GM12874 (cell line): ENCODE measurements at regions not wholly inside any gene's neighbourhood (a gene's known extent, or its start where the extent isn't known, plus 50 kb on each side); places are given as distances from the start of the nearest gene placed in this dataset.

Experiments used
- TF ChIP-seq, protein P1 (sequence below): IDR thresholded peaks from 2 replicates; pipeline ENCODE4 v1.5.1; 2011; ENCODE audit warnings: low read depth, mild to moderate bottlenecking, control low read depth, low read length, moderate library complexity; ENCODE audit not compliant: insufficient read depth

DNA sequence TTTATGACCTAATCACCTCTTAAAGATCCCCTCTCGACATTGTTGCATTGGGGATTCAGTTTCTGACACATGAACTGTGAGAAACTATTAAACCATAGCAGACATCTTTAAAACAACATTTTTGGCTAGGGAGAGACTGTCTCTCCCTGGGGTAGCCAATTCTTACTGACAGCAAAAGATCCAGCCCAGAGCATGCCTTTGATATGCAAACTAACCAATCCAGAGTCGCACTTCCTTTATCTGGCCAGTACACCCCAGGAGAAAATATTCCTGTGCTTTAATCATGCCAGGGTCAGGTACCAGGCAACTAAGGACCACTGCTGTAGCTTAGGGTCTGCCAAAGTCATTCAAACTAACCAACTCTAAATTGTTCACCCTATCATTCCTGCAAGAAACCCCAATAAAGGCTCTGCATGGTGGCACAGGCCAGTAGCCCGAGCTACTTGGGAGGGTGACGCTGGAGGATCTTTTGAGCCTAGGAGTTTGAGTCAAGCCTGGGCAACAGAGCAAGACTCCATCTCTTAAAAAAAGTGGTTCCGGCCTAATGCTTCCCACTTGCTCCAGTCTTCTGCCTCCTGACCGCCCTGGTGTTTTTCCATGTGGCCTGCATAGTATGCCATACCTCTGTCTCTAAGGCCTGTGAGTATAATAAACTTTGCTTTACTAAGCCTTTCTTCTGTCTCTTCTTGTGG is 62.3 kb upstream of the DAPK1 start:
- TF ChIP-seq, protein P1, sequence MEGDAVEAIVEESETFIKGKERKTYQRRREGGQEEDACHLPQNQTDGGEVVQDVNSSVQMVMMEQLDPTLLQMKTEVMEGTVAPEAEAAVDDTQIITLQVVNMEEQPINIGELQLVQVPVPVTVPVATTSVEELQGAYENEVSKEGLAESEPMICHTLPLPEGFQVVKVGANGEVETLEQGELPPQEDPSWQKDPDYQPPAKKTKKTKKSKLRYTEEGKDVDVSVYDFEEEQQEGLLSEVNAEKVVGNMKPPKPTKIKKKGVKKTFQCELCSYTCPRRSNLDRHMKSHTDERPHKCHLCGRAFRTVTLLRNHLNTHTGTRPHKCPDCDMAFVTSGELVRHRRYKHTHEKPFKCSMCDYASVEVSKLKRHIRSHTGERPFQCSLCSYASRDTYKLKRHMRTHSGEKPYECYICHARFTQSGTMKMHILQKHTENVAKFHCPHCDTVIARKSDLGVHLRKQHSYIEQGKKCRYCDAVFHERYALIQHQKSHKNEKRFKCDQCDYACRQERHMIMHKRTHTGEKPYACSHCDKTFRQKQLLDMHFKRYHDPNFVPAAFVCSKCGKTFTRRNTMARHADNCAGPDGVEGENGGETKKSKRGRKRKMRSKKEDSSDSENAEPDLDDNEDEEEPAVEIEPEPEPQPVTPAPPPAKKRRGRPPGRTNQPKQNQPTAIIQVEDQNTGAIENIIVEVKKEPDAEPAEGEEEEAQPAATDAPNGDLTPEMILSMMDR, result no peak

DNA sequence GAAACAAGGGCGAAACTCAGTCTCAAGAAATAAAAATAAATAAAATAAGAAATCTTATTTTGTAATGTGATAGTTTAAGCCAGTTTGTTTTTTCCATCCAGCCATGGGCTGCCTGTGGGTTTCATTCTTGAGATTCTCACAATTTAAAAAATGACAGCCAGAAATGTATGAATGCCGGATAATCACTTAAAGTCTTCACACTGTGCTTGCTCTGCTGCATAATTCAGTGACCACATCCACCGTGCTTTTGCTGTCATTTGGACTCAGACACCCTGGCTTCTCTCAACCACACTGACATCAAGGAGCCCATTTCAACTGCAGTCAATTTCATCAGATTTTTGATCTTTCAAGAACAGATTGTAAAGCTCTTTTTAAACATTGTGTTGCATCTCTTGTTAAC is 61.0 kb upstream of the DAPK1 start:
- TF ChIP-seq, protein P1, result no peak

DNA sequence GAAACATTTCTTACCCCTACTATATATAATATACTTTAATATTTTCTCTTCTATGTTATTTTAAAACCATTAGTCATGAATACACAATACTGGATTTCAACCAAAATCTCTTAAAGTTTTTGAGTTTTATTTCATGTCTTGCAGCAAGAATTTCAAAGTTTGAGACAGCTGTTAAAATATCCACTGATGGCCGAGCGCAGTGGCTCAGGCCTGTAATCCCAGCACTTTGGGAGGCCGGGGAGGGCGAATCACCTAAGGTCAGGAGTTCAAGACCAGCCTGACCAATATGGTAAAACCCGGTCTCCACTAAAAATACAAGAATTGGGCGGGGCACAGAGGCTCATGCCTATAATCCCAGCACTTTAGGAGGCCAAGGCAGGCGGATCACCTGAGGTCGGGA is 59.7 kb upstream of the DAPK1 start:
- TF ChIP-seq, protein P1, result no peak

DNA sequence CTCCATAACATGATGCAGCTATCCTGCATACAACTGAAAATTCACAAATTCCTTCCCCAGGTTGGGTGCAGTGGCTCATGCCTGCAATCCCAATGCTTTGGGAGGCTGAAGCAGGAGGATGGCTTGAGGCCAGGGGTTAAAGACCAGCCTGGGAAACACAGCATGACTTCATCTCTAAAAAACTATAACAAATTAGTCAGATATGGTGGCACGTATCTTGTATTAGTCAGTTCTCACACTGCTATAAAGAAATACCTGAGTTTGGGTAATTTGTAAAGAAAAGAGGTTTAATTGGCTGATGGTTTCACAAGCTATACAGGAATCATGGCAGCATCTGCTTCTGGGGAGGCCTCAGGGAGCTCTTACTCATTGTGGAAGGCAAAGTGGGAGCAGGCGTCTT is 56.4 kb upstream of the DAPK1 start:
- TF ChIP-seq, protein P1, result no peak

DNA sequence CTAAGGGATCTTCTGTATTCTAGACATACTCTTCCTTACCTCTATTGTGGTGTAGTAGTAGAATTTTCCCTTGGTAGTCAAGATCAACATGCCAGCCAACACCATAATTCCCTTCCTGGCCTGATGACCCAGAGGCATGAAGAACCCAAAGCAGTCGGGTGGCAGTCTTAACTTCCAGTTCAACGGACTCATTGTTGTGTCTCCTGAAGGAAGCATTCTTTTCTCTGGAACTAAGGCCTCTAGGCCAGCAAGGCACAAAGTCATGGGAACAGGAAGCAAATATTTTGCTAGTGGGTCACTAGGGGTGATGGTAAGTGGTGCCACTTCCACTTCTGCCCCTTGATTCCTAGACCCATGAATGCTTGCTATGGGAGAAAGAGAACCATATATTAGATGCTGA is 55.2 kb upstream of the DAPK1 start:
- TF ChIP-seq, protein P1, result no peak

DNA sequence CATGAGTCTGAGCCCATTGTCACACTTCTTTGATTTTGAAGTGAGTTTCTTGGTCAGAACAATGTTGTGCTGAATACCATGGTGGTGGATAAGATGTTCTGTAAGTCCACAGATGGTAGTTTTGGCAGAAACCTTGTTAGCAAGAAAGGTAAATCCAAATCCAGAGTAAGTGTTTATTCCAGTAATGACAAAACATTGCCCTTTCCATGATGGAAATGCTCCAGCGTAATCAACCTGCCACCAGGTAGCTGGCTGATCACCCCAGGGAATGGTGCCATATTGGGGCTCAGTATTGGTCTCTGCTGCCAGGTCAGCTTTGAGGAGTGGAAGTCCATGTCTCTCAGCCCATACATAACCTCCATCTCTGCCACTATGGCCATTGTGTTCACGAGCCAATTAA is 54.7 kb upstream of the DAPK1 start:
- TF ChIP-seq, protein P1, result no peak

DNA sequence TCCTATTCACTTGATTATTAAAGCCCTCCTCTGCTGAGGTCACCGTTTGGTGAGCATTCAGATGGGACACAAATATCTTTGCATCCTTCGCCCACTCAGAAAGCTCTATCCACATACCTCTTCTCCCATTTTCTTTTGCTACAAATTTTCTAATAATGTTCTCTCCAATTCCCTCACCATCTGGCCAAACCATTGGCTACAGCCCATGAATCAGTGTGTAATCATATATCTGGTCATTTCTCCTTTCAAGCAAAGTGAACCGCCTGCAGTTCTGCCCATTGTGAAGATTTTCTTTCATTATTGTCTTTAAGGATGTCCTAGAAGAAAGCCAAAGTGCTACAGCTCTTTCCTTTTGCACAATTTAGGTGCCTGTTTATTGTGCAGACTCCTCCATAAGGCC is 54.2 kb upstream of the DAPK1 start:
- TF ChIP-seq, protein P1, result no peak
